Uterus (tissue), 3 donors: ENCODE measurements at regions not wholly inside any gene's neighbourhood (a gene's known extent, or its start where the extent isn't known, plus 50 kb on each side); places are given as distances from the start of the nearest gene placed in this dataset.

Source experiments
- DNase-seq, 2 donors: peaks; one replicate each; pipeline ENCODE4 v3.0.0-alpha.2; 2019 to 2020
- H3K27ac ChIP-seq, 2 donors: fragments of 200-600 bp; sonication (generic); 1 replicate in 1 of 2; 2 replicates in 1 of 2; pipeline ENCODE4 v1.5.1; 2016 to 2018
- H3K27me3 ChIP-seq, 2 donors: fragments of 200-600 bp; sonication (generic); one replicate each; pipeline ENCODE4 v1.5.1; 2018 to 2019; ENCODE audit warnings: control low read depth in 1 of 2
- H3K36me3 ChIP-seq, 2 donors: fragments of 200-600 bp; sonication (generic); one replicate each; pipeline ENCODE4 v1.5.1; 2019; ENCODE audit warnings: control low read depth in 1 of 2
- H3K4me1 ChIP-seq, 2 donors: fragments of 200-600 bp; sonication (generic); one replicate each; pipeline ENCODE4 v1.5.1; 2018 to 2019; ENCODE audit warnings: control low read depth in 1 of 2
- H3K4me3 ChIP-seq, 2 donors: fragments of 200-600 bp; sonication (generic); 1 replicate in 1 of 2; 2 replicates in 1 of 2; pipeline ENCODE4 v1.5.1; 2018 to 2019; ENCODE audit warnings: mild to moderate bottlenecking in 1 of 2
- H3K9me3 ChIP-seq, 2 donors: fragments of 200-600 bp; sonication (generic); one replicate each; pipeline ENCODE4 v1.5.1; 2019; ENCODE audit warnings: control low read depth in 1 of 2
- CTCF ChIP-seq, 4 experiments: fragments of 200-600 bp in 2 of 4; fragments of 450-650 bp in 2 of 4; sonication (generic) in 2 of 4; IDR thresholded peaks; one replicate each; pipeline ENCODE4 v1.5.1; 2016 to 2019; ENCODE audit warnings: antibody characterized with exemption in 4 of 4, mild to moderate bottlenecking in 2 of 4, moderate library complexity in 1 of 4
- POLR2A ChIP-seq, 2 donors: fragments of 450-650 bp; IDR thresholded peaks; one replicate each; pipeline ENCODE4 v1.6.1; 2016; ENCODE audit warnings: antibody characterized with exemption in 2 of 2, mild to moderate bottlenecking in 1 of 2, moderate library complexity in 1 of 2
- intact Hi-C: fragments of 100-400 bp; cut with DNase I; formaldehyde crosslinking; loops from one replicate; pipeline ENCODE4 v1.15.1; 2023; ENCODE audit warnings: low total_unique reads
- donor health status: DM: yes; HTN: yes; CAD: no.

- H3K27me3 ChIP-seq: no peaks in the 10 kb centered on the region
- H3K27ac ChIP-seq: no peak overlapping the region
- no peak overlapping the region for H3K4me3 ChIP-seq
- TF ChIP-seq POLR2A (IDR thresholded peaks at IDR 0.05): no peak
- no peak for TF ChIP-seq CTCF (IDR thresholded peaks at IDR 0.05)
- H3K4me1 ChIP-seq: no peaks in the 10 kb centered on the region
- intact Hi-C loops: no loop called here
- H3K36me3 ChIP-seq: no peaks in the 10 kb centered on the region
- DNase-seq: no peak
- no peaks in the 10 kb centered on the region for H3K9me3 ChIP-seq
Measured at GRCh38 chr6:66931787-66932186, 1224.8 kb upstream of the EYS start.

GRCh38 chr6:66930559-66931290, 1223.7 kb upstream of the EYS start:
- no peaks in the 10 kb centered on the region for H3K36me3 ChIP-seq

GRCh38 chr6:66926060-66926459, 1219.0 kb upstream of the EYS start:
- Histone ChIP-seq H3K4me3 (no peak overlapping the region), H3K9me3 (peaks cover 0 to 9% of the 10 kb centered on the region in 2 donors), H3K36me3 (no peaks in the 10 kb centered on the region), H3K27ac (no peak overlapping the region), H3K4me1 (no peaks in the 10 kb centered on the region), H3K27me3 (no peaks in the 10 kb centered on the region)
- DNase-seq: no peak
- intact Hi-C loops: no loop called here
- TF ChIP-seq CTCF (IDR thresholded peaks at IDR 0.05): peak in 1 of 4 experiments; percentile 8
- TF ChIP-seq POLR2A (IDR thresholded peaks at IDR 0.05): no peak

More at GRCh38 chr6:66930559-66931290, 1223.7 kb upstream of the EYS start:
- no peak overlapping the region for H3K4me3 ChIP-seq
- peaks cover 0 to 4% of the 10 kb centered on the region in 2 donors for H3K9me3 ChIP-seq
- intact Hi-C loops: no loop called here
- H3K4me1 ChIP-seq: no peaks in the 10 kb centered on the region
- TF ChIP-seq POLR2A (IDR thresholded peaks at IDR 0.05): no peak
- no peak for TF ChIP-seq CTCF (IDR thresholded peaks at IDR 0.05)
- H3K27me3 ChIP-seq: no peaks in the 10 kb centered on the region
- no peak for DNase-seq
- no peak overlapping the region for H3K27ac ChIP-seq

GRCh38 chr6:66913657-66914056, 1206.6 kb upstream of the EYS start:
- no peak overlapping the region for H3K4me3 ChIP-seq
- intact Hi-C loops: no loop called here
- no peak for TF ChIP-seq POLR2A (IDR thresholded peaks at IDR 0.05)

GRCh38 chr6:66902457-66902856, 1195.4 kb upstream of the EYS start:
- no peaks in the 10 kb centered on the region for H3K9me3 ChIP-seq
- H3K4me3 ChIP-seq: no peak overlapping the region
- H3K27me3 ChIP-seq: no peaks in the 10 kb centered on the region
- H3K27ac ChIP-seq: no peak overlapping the region
- no peak for DNase-seq
- no peaks in the 10 kb centered on the region for H3K4me1 ChIP-seq
- no peak for TF ChIP-seq POLR2A (IDR thresholded peaks at IDR 0.05)
- no peak for TF ChIP-seq CTCF (IDR thresholded peaks at IDR 0.05)
- H3K36me3 ChIP-seq: no peaks in the 10 kb centered on the region
- intact Hi-C loops: no loop called here

More at GRCh38 chr6:66913657-66914056, 1206.6 kb upstream of the EYS start:
- Histone ChIP-seq H3K9me3 (no peaks in the 10 kb centered on the region), H3K36me3 (no peaks in the 10 kb centered on the region), H3K27ac (no peak overlapping the region), H3K4me1 (no peaks in the 10 kb centered on the region), H3K27me3 (no peaks in the 10 kb centered on the region)
- no peak for DNase-seq
